ENCODE measurements at regions not wholly inside any gene's neighbourhood (a gene's known extent, or its start where the extent isn't known, plus 50 kb on each side); places are given as distances from the start of the nearest gene placed in this dataset.

DNA sequence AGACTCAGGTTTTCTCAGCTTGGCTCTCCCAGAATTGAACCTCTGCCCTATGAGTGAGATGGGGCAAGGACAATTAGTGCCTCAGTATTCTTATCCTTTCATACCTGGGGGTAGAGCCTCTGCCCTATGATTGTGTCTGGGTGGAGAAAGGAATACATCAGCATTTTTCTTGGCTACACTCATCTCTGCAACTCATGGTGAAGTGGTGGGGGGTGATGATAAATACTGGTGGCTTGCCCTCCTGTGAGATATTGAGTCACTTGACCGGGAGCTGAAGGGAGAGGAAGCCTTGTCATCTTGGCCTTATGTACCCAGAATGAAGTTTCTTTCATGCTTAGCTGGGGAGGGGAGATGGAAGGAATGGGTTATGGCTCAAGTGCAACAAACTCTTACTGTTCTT is 71.3 kb upstream of the ENOX2 start:
- DNase-seq: no peak

DNA sequence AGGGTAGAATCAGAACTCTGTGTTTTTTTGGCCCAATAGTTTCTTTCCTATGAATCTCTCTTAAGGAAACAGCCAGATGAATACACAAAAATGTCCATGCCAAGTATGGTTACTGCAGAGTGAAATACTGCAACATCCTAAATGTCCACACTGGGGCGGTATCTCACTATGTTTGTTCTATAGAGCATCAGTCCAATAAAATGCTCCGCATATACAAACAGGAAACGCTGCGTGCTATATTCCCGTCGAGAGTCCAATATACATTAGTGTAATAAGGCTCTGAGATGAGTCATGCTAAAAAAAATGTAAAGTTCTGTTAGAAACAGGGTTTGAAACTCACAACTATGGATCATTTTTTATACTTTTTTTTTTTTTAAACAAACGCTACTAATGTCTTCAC is 72.9 kb upstream of the ENOX2 start:
- no peak for DNase-seq

DNA sequence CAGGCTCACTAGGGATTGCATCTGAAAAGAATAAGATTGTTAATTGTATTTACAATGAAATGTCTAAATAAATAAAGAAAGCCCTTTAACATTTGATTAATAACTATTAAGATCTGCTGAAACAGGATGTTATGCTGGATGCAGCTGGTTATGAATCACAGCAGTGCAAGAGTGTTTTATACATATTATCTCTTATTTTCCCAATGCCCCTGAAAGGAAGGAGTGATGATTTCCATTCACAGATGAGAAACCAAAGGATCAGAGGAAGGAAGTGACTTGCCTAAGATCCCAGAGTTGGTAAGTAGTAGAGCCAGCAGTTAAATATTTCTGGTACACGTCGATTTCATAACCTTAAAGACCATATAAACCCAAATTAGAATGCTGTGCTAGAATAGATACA is 76.3 kb upstream of the ARHGAP36 start:
- no peak for DNase-seq

DNA sequence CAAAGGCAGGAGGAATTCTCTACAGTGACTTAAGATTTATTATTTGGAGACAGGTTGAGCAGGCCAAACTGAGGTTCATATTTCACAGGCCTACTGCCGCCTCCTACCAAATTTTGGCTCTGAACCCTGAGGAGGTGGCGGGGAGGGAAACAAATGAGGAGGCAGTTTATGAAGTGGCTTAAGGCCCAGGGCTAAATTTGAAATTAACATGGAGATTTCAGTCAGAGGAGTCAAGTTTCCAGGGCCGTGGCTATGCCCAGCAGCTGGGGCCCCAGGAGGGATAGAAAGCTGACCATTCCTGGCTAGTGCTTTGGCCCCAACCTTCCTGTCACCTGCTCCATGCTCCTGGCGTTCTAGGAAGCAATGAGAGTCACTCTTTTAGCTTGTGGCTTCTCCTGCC is 73.4 kb upstream of the ARHGAP36 start:
- DNase-seq: no peak

DNA sequence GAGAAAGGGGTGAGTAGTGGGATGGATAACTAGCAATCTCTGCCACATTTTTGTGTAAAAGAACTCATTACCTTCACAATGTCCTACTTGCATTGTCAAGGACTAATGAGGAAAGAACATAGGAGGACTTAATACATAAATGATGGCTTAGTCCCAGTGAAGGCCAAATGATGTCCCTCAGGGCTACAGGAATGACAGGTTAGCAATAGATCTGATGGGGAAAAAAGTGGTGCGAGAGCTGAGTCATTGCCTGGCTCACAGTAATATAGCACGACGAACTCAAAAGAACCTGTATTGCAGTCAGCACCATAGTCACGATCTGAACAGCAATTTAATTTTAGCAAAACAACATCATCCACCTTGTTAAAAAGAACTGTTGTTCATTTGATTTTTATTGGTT is 70.9 kb upstream of the ARHGAP36 start:
- no peak for DNase-seq

DNA sequence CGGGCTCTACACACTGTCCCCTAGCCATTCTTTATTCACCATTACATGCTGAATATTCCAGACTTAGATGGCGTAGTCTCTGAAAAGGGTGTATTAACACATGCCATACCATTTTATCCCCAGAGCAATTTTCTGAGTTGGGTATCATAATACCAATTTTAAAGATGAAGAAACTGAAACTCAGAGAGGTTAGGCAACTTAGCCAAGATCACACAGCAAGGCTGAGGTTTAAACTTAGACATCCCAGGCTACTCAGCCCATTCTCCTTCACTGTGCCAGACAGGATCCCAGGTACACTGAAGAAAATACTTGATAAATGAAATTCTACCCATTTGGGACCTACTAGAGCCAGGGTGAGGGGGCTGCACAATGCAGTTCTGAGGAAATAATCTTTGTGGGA is 67.4 kb upstream of the ARHGAP36 start:
- DNase-seq: no peak

DNA sequence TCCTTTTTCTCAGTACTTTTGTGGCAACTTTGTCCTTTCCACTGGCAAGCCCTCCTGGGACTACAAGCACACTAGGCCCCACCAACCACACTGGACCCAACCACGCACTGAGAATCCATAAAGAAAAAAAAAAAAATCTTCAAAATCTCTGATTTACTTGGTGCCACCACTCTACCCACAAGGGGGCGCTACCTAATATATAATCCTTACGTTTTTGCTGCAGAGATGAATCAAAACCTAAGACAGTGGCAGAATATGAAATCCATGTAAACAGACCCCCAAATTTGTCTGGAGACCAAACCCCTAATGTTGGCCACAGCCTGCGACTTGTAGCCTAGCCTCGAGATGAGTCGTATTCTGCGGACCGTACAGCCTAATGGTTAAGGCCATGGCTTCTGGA is 63.5 kb upstream of the ARHGAP36 start:
- peak; percentile 2 for DNase-seq

DNA sequence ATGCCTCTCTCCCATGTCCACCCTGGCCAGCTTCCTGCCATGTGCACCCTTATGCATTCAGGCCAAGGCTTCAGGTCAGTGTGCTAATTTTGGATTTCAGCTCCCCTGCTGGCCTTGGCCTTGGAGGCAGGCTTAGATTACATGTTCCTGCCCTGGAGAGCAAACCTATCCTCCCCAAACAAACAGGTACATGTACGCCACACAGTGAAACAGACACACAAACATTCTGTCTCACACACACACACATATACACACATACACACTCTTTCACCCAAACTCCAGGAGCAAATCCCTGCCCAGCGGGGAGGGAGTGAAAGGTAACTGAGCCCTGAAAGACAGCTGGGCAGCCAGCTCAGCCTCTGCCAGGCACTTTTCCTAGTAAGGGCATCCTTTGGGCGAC is 62.7 kb upstream of the ARHGAP36 start:
- no peak for DNase-seq

DNA sequence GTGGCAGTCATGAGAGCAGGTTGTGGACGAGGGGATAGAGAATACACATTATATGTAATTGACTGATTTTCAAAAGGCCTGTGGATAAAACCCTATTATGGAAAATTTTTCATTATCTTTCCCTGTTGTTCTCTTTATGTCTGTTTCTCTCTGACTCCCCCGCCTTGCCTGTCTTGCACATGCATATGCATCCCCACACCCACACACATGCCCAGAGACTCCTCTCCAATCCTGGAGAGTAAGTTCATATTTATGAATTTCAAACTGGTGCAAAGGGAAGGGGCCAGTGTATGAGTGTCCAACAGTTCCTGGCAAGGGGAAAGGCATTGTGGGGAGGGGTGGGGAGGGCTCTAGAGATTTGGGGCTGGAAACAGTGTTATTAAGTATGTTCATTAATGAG is 60.8 kb upstream of the ARHGAP36 start:
- DNase-seq: no peak

DNA sequence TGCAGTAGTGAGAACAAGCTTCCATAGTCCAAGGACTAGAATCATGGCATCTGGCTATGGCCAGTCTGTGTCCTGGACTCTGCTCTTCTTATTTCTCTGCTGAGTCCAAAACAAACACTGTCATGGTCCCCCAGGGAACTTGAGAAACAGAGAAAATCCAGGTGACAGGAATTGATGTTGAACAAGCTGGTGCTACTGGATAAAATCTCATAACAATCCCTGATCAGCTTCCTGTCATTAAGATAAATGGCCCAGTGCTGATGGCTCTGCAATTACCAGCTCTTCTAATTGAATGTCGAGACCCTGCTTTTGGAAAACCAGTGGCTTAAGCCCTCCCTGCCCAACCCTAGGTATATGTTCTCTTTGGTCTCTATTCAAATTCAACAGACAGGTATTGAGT is 58.8 kb upstream of the ARHGAP36 start:
- no peak for DNase-seq
